Natural killer cell (primary cell): ENCODE measurements at regions not wholly inside any gene's neighbourhood (a gene's known extent, or its start where the extent isn't known, plus 50 kb on each side); places are given as distances from the start of the nearest gene placed in this dataset.

Source experiments
- ATAC-seq, 3 donors: fragments of 150-1000 bp in 2 of 3; fragments of 200-7000 bp in 1 of 3; cut with Tn5 transposase; 1 replicate in 1 of 3; 2 replicates in 2 of 3; pipeline ENCODE4 v1.10.0; 2021; ENCODE audit warnings: mild to moderate bottlenecking in 2 of 3, moderate library complexity in 2 of 3
- DNase-seq, 2 donors: peaks; one replicate each; pipeline versions ENCODE4 v3.0.0 to v3.0.0-alpha.2; 2013 to 2021; ENCODE audit warnings: mixed read lengths in 1 of 2
- H3K27ac ChIP-seq: one replicate; pipeline ENCODE4 v1.5.1; 2013; ENCODE audit warnings: mild to moderate bottlenecking, low read length
- H3K27me3 ChIP-seq: one replicate; pipeline ENCODE4 v1.6.1; 2013; ENCODE audit warnings: low read length; ENCODE audit not compliant: control insufficient read depth, insufficient read depth
- H3K36me3 ChIP-seq: one replicate; pipeline ENCODE4 v1.6.1; 2013; ENCODE audit warnings: low read length; ENCODE audit not compliant: control insufficient read depth, insufficient read depth
- H3K4me1 ChIP-seq: one replicate; pipeline ENCODE4 v1.6.1; 2013; ENCODE audit warnings: low read length; ENCODE audit not compliant: control insufficient read depth, insufficient read depth
- H3K4me3 ChIP-seq: one replicate; pipeline ENCODE4 v1.5.1; 2013; ENCODE audit warnings: low read length
- H3K9me3 ChIP-seq: one replicate; pipeline ENCODE4 v1.6.1; 2013; ENCODE audit warnings: low read length; ENCODE audit not compliant: control insufficient read depth, insufficient read depth
- H3K27ac Mint-ChIP-seq, 2 donors: one replicate each; pipeline ENCODE4 v1.8.0; 2022; ENCODE audit warnings: mild to moderate bottlenecking in 2 of 2, mixed read lengths in 2 of 2, moderate library complexity in 1 of 2
- H3K27me3 Mint-ChIP-seq, 2 donors: one replicate each; pipeline ENCODE4 v1.8.0; 2022; ENCODE audit warnings: low read depth in 2 of 2, mixed read lengths in 2 of 2
- H3K36me3 Mint-ChIP-seq: one replicate; pipeline ENCODE4 v1.8.0; 2022; ENCODE audit warnings: mixed read lengths
- H3K4me1 Mint-ChIP-seq, 2 donors: one replicate each; pipeline ENCODE4 v1.8.0; 2022; ENCODE audit warnings: mixed read lengths in 2 of 2
- H3K4me3 Mint-ChIP-seq: one replicate; pipeline ENCODE4 v1.8.0; 2022; ENCODE audit warnings: mild to moderate bottlenecking, moderate library complexity, mixed read lengths
- H3K9me3 Mint-ChIP-seq, 2 donors: one replicate each; pipeline ENCODE4 v1.8.0; 2022; ENCODE audit warnings: mixed read lengths in 2 of 2
- WGBS: methylation state at CpG from one replicate; pipeline ENCODE4 v1.1.7; 2013; ENCODE audit warnings: missing lambda C conversion rate; ENCODE audit not compliant: insufficient coverage; 5-methylcytosine and 5-hydroxymethylcytosine counted together
- intact Hi-C: fragments of 100-400 bp; cut with micrococcal nuclease; formaldehyde crosslinking; loops from one replicate; pipeline ENCODE4 v1.14.2; 2022
- TF ChIP-seq, protein P1 (sequence below): fragments of 200-600 bp; IDR thresholded peaks from one replicate; pipeline ENCODE4 v1.8.0; 2022; ENCODE audit warnings: antibody characterized with exemption

DNA sequence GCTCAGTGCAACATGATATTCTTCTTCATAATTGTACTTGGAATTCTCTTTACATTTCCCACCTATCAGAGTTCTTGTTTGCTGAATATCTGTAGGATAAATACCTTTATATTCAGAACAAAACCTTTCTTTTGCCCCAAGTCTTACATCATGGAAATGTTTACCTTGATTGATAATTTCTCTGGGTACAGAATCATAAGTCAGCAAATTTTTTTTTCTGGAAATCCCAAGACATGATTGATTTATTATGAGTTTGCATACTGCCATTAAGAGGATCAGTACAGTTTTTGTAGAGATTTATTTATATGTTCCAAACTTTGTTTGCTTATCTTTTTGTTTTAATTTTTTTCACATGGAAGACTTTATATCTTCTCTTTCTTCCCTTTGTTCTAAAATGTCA is 699.8 kb upstream of the KIF2B start:
- H3K4me3 ChIP-seq: no peak overlapping the region
- H3K4me3 Mint-ChIP-seq: no peak overlapping the region
- H3K9me3 ChIP-seq: no peaks in the 10 kb centered on the region
- TF ChIP-seq, protein P1, sequence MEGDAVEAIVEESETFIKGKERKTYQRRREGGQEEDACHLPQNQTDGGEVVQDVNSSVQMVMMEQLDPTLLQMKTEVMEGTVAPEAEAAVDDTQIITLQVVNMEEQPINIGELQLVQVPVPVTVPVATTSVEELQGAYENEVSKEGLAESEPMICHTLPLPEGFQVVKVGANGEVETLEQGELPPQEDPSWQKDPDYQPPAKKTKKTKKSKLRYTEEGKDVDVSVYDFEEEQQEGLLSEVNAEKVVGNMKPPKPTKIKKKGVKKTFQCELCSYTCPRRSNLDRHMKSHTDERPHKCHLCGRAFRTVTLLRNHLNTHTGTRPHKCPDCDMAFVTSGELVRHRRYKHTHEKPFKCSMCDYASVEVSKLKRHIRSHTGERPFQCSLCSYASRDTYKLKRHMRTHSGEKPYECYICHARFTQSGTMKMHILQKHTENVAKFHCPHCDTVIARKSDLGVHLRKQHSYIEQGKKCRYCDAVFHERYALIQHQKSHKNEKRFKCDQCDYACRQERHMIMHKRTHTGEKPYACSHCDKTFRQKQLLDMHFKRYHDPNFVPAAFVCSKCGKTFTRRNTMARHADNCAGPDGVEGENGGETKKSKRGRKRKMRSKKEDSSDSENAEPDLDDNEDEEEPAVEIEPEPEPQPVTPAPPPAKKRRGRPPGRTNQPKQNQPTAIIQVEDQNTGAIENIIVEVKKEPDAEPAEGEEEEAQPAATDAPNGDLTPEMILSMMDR: no peak
- no peaks in the 10 kb centered on the region for H3K4me1 Mint-ChIP-seq
- intact Hi-C loops: no loop called here
- no peak for DNase-seq
- H3K27me3 ChIP-seq: no peaks in the 10 kb centered on the region
- no peak for ATAC-seq
- no peaks in the 10 kb centered on the region for H3K4me1 ChIP-seq
- peaks cover 10% of the 10 kb centered on the region for H3K36me3 Mint-ChIP-seq
- no peak overlapping the region for H3K27ac Mint-ChIP-seq
- no peaks in the 10 kb centered on the region for H3K27me3 Mint-ChIP-seq
- peaks cover 6 to 10% of the 10 kb centered on the region in 2 donors for H3K9me3 Mint-ChIP-seq
- no peaks in the 10 kb centered on the region for H3K36me3 ChIP-seq
- H3K27ac ChIP-seq: no peak overlapping the region

DNA sequence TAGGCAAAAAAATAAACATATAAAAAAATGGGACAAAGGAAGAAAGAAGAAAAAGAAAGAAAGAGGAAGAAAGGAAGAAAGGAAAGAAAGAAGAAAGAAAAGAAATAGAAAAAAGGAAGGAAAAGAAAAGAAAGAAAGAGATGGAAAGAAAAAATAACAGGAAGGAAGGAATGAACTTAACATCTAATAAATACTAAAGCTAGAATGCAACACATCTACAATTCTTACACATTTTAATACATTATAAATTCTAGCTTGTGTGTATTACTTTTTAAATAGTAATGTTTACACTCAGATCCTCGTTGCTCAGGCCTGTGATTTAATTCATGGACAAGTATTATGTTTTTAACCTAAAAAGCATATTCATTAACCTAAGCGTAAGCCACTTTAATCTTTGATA is 703.0 kb upstream of the KIF2B start:
- intact Hi-C loops: no loop called here
- ATAC-seq: no peak
- peaks cover 17% of the 10 kb centered on the region for H3K36me3 Mint-ChIP-seq
- no peak overlapping the region for H3K27ac ChIP-seq
- no peaks in the 10 kb centered on the region for H3K4me1 Mint-ChIP-seq
- H3K36me3 ChIP-seq: no peaks in the 10 kb centered on the region
- no peak overlapping the region for H3K4me3 ChIP-seq
- H3K4me1 ChIP-seq: no peaks in the 10 kb centered on the region
- no peaks in the 10 kb centered on the region for H3K27me3 Mint-ChIP-seq
- H3K9me3 Mint-ChIP-seq: peaks cover 13 to 21% of the 10 kb centered on the region in 2 donors
- H3K27me3 ChIP-seq: no peaks in the 10 kb centered on the region
- no peaks in the 10 kb centered on the region for H3K9me3 ChIP-seq
- TF ChIP-seq, protein P1: no peak
- H3K4me3 Mint-ChIP-seq: no peak overlapping the region
- DNase-seq: no peak
- H3K27ac Mint-ChIP-seq: no peak overlapping the region
- WGBS: no CpG with 5 or more reads among the region's 2 CpGs

DNA sequence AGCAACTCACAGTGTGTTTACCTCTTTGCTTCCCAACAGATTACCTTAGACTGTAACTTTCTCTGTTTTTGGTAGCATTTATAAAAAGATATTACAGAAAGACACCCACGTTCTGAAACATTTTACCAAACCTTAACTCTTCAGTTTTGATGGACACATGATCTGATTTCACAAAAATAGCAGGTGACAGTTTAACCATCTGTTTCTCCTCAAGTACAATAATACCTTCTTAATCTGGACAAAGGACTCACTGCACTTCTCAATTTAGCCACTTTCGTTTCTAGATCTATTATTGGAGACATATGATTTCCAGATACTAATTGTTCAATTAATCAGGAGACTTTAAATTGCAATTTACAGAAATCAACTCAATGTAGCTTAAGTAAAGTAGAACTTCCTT is 703.8 kb upstream of the KIF2B start:
- peaks cover 11 to 19% of the 10 kb centered on the region in 2 donors for H3K9me3 Mint-ChIP-seq
- WGBS: 33% methylated on average over 1 of the region's 2 CpGs

DNA sequence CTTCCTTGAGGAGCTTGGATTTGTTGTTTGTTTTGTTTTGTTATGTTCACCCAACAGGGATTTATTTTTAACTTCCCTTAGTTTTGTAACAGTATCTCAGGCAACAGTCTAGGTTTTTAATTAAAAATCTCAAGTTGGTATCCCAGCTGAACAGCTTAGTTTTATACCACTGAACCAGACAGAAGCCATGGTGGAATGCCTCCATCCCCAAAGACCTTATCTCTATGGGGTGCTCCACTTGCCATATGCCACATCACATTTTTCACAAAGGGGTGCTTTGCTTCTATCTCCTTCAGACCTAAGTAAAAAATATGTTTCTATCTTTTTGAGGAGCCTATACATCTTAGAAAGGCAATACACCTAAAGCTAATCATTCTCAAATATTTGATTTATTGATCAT is 715.8 kb upstream of the KIF2B start:
- no peak overlapping the region for H3K27ac ChIP-seq
- intact Hi-C loops: no loop called here
- ATAC-seq (no peak), DNase-seq (no peak)
- Mint-ChIP-seq H3K4me1 (no peaks in the 10 kb centered on the region), H3K9me3 (peaks cover 16 to 21% of the 10 kb centered on the region in 2 donors), H3K27me3 (no peaks in the 10 kb centered on the region), H3K36me3 (no peaks in the 10 kb centered on the region), H3K27ac (no peak overlapping the region), H3K4me3 (no peak overlapping the region)
- H3K36me3 ChIP-seq: no peaks in the 10 kb centered on the region
- no peaks in the 10 kb centered on the region for H3K9me3 ChIP-seq
- TF ChIP-seq, protein P1: no peak
- H3K4me1 ChIP-seq: no peaks in the 10 kb centered on the region
- no peak overlapping the region for H3K4me3 ChIP-seq
- H3K27me3 ChIP-seq: no peaks in the 10 kb centered on the region

More for the DNA sequence above, 703.8 kb upstream of the KIF2B start:
- Mint-ChIP-seq H3K4me3 (no peak overlapping the region), H3K27ac (no peak overlapping the region), H3K4me1 (no peaks in the 10 kb centered on the region), H3K27me3 (no peaks in the 10 kb centered on the region), H3K36me3 (peaks cover 17% of the 10 kb centered on the region)
- DNase-seq (no peak), ATAC-seq (no peak)
- no peak overlapping the region for H3K27ac ChIP-seq
- no peaks in the 10 kb centered on the region for H3K9me3 ChIP-seq
- intact Hi-C loops: no loop called here
- no peaks in the 10 kb centered on the region for H3K27me3 ChIP-seq
- no peak overlapping the region for H3K4me3 ChIP-seq
- H3K36me3 ChIP-seq: no peaks in the 10 kb centered on the region
- H3K4me1 ChIP-seq: no peaks in the 10 kb centered on the region
- TF ChIP-seq, protein P1: no peak
